Limb (tissue), 2 donors: ENCODE measurements at regions not wholly inside any gene's neighbourhood (a gene's known extent, or its start where the extent isn't known, plus 50 kb on each side); places are given as distances from the start of the nearest gene placed in this dataset.
"Not testable (repeated sequence)": the region's sequence is repeated elsewhere in the genome, so short reads cannot be mapped to it uniquely, and the experiment has no call there.

Source experiments
- DNase-seq, 2 donors: peaks; one replicate each; pipeline ENCODE4 v3.0.0-alpha.2; 2016; ENCODE audit errors: extremely low spot score in 2 of 2

DNA sequence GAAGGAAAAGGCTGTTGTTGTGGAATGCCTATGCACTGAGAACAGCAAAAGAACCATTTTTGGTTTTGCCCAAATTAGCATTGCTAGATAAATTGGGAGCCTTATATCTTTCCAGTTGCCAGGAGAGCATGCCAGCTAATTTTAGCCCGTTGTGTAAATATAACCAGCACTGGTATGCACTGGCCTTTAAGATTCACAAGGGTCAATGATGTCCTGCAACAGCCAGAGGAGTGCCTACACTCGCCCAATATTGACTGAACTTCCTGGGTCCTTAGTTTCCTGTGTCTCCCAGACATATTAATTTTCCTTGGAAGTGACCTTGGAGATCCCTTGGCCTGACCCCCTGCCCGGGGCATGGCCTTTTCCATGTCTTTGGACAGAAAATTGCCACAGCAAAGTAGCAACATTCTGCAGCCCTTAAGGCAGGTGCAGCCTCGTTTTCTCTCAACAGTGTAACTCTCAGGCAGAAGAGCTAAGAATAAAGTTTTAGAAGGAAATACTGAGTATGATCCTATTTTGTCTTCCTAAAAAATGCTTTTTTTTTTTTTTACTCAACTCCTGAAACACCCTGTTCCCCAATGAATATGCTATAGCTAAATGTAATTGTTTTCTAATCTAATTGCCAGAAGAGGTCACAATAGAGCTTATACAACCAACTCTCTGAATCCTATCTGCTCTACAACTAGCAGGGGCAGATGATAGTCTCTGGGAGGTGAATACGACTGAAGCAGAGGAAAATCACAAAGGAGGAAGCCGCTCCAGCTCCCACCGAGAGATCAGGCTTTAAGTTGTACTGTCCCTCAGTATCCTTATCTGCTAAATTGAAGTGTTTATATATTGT, 131.9 kb upstream of the PCGF5 start:
- no peak for DNase-seq

DNA sequence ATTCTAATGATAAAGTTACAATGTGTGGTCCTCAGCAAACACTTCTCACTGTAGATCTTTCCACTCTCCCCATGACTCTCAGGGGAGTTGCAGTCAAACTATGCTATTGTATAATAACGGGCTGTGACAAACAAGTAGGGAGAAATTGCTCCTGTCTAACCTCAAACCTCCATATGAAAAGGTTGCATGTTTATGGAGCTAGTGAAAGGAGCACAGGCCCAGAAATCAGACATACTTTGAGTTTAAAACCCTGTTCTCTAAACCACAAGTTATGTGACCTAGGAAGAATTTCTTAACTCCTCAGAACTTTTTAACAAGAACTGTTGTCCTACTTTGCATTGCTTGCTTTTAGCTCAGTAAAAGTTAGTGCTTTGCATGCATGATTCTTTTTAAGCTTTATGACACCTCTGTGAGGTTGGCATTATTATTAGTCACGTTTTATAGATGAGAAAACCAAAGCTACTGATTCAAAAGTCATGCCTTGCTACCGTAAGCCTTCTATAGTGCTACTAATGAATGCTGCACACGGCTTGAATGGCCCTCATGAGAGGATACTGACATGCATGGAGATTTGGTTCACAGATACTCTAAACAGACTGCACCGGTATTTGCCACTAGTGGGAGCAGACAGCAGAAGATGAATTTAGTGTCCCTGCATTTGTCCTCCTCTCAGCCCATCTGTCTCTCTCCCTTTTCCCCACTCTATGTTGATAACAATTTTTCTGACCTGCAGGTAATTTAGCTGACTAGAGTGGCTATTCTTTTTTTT, 129.5 kb upstream of the PCGF5 start:
- DNase-seq = no peak

DNA sequence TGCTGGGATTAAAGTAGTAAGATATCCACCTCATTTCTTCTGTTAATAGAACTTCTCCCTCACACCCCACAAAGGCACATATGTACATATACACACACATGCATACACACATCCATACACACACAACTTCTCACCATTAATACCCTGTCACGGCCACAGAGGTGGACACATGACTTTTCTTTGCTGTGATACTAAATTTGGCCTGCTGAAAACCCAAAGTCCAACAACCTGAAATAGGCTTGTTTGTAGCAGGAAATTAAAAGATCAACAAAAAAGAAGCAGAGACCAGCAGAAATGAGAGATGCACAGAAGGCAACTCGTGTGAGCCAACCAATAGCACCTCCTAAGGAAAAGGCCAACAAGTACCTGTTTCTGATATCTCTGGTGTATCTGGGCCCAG, 128.7 kb upstream of the PCGF5 start:
- no peak for DNase-seq

DNA sequence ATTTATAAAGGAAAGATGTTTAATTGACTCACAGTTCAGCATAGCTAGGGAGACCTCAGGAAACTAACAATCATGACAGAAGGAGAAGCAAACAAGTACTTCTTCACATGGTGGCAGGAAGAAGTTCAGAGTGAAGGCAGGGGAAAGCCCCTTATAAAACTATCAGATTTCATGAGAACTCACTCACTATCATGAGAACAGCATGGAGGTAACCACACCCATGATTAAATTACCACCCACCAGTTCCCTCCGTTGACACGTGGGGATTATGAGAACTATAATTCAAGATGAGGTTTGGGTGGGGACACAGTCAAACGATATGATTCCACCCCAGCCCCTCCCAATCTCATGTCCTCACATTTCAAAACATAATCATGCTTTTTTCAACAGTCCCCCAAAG, 124.2 kb upstream of the PCGF5 start:
- no peak for DNase-seq

DNA sequence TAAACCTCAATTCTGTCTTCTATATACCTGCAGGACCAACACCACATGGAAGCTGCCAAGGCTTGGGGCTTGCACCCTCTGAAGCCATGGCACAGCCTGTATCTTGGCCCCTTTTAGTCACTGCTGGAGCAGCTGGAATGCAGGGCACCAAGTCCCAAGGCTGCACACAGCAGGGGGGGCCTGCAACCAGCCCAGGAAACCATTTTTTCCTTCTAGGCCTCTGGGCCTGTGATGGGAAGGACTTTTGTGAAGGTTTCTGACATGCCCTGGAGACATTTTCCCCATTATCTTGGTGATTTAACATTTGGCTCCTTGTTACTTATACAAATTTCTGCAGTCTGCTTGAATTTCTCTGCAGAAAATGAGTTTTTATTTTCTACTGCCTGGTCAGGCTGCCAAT, 123.2 kb upstream of the PCGF5 start:
- DNase-seq = no peak

DNA sequence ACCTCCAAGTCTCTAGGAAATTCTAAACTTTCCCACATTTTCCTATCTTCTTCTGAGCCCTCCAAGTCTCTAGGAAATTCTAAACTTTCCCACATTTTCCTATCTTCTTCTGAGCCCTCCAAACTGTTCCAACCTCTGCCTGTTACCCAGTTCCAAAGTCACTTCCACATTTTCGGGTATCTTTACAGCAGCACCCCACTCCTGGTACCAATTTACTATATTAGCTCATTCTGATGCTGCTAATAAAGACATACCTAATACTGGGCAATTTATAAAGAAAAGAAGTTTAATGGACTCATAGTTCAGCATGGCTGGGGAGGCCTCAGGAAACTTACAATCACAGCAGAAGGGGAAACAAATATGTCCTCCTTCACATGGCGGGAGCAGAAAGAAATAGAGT, 122.4 kb upstream of the PCGF5 start:
- not testable (repeated sequence) for DNase-seq

DNA sequence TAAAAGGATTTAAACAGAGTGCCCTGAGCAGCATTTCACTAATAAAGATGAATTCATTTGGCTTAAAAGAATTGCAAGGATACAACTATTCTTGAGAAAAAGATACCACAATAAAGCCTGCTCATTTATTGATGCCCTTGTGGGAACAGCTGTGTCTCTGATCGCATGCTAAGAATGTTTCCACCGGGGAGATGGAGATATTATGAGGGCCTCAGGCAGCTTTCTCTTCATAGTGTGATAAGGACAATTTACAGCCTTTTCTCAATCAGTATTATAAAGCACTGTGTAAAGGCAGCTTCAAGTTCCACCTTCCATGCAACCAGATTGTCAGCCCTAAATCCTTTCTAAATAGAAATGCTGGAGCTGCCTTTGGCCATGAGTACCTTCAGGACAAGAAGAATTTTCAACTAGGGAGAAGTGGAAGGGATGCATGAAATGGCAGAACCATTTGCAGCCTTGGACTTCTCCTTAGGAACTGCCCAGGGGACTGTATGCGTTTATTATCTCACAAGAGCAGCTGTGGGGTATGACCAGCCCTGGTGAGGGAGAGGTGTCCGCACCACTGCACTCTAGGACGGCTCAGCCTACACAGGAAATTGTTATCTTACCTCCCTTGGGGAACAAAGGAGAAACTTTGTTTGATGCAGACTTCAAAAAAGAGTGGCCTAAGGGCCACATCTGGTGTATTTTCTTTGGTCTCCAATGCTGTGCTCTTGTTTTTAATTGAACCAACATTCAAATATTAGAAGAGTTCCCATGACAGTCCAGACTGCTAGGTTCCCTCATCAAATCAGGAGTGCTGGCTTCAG, 116.9 kb upstream of the PCGF5 start:
- DNase-seq = no peak

DNA sequence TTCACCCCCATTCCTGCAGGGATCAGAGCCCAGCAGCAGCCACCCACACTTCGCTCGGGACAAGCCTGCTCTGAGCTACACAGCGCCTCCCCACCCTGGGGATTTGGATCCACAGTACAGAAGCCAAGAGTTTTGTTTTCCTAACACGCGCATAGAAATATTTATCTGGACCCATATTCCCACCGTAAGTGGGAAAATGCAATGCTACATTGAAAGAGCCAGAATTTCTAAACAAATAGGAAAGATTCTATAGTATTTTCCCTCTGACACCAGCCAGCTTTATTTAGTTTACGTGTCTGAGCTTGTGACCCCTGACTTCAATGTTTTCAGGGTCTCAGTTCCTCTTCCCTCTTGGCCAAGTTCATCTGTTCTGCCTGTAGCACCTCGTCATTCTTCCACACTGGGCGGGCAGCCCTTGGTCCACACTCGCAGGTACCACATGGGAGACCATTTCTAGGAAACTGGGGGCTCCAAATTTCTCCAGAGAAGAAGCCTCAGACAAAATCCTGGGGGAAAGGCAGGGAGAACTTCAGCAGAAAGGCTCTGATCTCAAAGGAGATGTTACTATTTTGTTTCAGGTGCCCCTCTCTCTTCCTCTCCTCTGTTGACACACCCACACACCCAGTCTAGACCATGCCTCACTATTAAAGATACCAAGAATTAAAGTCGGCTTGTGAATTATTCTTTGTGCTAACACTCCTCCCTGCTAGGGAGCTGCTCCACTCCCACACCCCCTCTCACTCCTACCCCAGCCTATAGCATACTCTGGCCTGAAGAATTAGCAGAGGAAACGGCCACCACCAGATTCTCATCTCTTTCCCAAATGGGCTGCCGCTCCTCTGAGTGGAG, 116.0 kb upstream of the PCGF5 start:
- DNase-seq = no peak

DNA sequence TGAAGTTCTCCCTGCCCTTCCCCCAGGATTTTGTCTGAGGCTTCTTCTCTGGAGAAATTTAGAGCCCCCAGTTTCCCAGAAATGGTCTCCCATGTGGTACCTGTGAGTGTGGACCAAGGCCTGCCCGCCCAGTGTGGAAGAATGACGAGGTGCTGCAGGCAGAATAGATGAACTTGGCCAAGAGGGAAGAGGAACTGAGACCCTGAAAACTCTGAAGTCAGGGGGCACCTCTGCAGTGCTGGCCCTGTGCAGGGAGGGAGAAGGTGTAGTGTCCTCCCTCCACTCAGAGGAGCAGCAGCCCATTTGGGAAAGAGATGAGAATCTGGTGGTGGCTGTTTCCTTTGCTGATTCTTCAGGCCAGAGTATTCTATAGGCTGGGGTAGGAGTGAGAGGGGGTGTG, 115.2 kb upstream of the PCGF5 start:
- DNase-seq = no peak

DNA sequence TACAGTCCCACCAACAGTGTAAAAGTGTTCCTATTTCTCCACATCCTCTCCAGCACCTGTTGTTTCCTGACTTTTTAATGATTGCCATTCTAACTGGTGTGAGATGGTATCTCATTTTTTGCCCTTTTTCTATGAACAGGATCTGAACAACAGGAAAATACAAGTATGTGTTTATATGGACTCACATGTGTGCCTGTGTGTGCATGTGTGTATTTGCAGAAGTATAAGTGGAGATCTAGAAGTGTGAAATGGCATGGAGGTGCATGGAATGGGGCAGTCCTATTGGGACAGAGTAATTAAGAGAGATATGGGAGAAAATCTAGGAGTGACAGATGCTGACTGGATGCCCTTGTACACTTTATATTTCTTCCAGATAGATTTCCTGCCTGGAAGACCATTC, 111.6 kb upstream of the PCGF5 start:
- DNase-seq = no peak

DNA sequence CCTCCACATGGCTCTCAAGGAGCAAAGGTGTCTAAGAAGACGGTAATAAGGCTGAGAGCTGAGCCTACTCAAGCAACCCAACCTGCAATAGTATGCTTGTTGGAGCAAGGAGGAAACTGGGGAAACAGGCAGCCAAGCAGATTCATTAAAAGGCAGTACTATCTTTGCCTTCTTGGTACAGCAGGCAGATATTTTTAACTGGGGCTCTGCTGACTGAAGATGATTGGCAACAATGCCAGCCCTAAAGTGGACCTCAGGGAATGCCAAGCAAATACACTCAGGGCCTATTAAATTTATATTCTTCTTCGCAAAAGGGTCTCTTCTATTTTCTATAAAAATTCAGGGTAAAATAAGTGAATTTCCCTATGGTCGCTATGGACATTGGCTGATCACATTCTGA, 109.4 kb upstream of the PCGF5 start:
- DNase-seq = no peak

DNA sequence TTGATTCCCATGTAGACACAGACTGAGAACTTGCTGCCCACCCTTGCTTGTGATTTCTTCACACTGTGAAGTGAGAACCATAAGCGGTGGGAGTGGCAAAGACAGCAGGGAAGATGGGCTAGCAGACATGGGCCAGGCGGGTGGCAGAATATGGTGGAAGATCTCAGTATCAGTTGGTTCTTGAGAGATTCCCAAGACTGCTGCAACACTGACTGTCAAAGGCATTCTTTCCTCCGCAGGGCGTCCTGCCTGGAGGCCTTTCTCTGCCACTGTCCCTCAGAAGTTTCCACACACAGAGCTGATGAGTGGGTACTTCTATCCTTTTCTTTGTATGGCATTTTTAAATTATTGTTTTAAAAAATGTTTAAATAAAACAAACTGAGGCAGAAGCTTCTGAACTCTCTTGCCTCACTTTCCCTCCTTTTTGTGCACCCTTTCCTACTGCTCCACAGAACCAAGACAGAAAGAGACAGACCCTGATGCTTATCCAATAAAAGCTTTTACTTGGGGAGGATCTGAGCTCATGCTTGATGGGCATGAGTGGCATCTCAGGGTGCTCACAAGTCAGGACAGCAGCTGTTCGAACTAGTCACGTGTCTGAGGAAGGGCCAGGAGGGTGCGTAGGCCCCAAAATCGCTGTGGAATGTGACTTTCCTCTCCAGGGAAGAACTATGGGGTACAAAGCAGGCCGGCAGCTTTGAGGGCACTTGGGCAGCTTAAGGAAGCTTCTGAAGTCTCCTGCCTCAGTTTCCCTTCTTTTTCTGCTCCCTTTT, 104.7 kb upstream of the PCGF5 start:
- no peak for DNase-seq

DNA sequence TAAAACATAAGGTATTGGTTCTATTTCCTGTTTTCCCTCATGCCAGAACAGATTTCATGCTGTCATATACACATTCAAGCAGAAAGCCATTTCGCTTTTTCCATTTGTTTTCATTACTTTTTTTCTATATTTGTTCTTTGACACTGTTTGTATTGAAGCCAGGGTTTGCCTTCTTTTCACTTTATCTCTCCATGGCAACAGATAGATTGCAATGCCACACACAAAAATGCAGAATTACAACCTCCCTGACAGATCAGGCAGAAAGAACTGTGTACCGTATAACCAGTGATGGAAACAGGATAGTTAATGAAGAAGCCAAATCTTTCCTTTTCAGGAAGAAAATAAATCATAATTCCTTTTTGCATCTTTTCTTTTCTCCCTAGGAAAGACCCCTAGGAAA, 103.0 kb upstream of the PCGF5 start:
- DNase-seq = no peak

DNA sequence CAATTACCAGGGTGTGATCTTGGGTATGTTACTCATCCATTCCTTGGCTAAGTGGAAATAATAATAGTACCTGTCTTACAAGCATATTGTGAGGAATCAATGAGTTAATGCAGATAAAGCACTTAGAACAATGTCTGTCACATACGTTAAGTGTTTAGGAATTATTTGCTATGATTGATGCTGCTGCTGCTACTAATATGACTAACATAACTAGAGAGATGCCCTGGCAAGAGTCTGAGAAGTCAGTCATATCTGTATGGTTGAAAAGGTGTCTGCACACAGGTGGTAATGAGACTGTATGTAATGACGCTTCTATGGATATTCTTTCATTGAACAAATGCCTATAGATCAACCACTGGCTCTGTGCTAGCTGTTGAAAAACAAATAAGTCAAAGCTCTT, 100.1 kb upstream of the PCGF5 start:
- no peak for DNase-seq

DNA sequence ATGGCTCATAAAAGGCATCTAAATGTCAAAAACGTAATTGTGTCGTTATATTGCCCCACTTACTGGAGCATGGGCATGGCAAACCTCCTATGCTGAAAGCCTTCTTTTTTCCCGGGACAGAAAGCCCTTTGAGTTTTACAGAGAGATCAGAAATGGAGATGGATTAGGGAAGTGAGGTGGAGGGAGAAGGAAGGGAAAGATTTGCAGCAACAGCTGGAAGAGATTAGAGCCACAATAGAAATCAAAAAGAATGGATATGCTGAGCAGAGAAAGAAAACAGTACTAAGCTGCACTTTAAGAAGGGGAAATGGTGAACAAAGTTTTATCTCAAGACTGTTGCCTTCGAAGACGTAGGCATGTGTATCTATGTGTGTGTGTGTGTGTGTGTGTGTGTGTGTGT, 97.2 kb upstream of the PCGF5 start:
- DNase-seq = peak in 1 of 2 donors; percentile 49

DNA sequence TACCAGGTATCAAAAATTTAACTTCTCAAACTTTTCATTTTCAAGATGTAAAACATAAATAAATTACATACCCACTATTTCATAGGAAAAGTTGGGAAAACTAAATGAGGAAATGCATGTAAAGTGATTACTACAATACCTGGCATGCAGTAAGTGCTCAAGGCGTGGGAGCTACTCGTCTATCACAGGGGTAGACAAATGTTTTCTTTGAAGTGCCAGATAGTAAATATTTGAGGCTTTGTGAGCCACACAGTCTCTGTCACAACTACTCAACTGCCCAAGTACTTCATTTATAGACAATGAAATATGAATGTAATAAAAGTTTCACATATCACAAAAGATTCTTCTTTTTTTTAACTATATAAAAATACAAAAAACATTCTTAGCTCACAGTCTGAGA, 96.4 kb upstream of the PCGF5 start:
- DNase-seq = no peak

DNA sequence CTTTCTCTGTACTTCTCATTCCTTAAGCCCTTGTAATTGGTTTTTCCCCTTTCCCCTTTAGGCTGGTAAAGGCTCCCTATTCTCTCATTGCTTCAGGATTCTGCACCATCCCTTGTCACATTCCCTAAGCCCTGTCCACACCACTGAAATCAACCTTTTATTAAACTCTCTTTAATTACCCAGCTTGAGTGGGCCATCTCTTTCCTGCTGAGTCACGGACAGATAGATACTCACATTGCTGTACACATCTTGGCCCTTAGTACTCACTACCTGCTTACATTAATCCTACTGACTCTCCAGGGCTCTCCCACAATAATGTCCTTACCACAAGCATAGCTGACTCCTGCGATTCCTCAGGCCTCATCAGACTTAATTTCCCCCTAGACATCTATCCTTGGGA, 94.0 kb upstream of the PCGF5 start:
- DNase-seq = no peak

DNA sequence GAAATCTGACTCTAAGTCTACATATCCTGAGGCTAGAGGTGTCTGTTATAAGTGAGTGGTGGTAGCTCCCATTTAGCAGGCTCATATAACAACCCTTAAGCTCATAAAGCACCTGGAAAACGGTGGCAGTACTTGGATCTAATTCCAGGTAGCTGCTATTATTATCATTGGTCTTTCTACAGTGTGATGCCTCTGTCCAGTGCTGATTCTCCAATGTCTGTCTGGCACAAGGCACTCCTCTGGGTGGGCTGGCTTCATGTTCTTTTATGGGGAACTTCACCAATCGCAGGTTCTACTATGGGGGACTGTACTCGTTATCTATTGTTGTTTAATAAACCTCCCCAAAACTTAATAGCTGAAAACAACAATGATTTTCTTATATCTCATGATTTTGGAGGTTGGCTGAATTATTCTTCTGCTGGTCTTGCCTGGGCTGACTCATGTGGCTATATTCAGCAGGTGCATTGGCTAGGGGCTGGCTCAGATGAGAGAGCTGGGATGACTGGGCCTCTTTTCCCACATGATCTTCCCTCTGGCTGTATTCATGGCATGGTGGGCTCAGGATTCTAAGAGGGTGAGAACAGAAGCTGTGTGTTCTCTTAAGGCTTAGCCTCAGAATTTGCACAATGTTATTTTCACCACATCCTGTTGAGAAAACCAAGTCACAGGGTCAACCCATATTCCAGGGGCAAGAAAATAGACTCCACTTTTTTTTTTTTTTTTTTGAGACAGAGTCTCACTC, 93.0 kb upstream of the PCGF5 start:
- DNase-seq = no peak

DNA sequence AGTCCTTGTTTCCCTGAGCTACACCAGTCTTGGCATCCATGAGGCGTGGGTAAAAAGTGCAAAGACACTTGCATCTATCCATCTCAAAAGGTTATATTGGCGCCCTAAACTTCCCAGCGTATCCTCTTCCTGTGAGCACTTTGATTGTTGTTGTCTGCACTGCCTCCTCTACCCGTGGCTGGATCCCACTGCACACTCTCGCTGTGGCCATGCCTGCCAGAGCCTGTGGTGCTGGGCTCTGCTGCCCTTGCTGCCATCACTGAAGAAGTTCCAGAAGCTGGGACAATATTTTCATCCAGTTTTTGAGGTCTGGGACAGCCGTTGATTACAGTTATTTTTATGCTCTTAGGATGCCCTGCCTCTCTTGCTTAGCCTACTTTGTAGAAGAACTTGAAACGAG, 85.3 kb upstream of the PCGF5 start:
- no peak for DNase-seq
